ENCODE measurements at regions not wholly inside any gene's neighbourhood (a gene's known extent, or its start where the extent isn't known, plus 50 kb on each side); places are given as distances from the start of the nearest gene placed in this dataset.

DNA sequence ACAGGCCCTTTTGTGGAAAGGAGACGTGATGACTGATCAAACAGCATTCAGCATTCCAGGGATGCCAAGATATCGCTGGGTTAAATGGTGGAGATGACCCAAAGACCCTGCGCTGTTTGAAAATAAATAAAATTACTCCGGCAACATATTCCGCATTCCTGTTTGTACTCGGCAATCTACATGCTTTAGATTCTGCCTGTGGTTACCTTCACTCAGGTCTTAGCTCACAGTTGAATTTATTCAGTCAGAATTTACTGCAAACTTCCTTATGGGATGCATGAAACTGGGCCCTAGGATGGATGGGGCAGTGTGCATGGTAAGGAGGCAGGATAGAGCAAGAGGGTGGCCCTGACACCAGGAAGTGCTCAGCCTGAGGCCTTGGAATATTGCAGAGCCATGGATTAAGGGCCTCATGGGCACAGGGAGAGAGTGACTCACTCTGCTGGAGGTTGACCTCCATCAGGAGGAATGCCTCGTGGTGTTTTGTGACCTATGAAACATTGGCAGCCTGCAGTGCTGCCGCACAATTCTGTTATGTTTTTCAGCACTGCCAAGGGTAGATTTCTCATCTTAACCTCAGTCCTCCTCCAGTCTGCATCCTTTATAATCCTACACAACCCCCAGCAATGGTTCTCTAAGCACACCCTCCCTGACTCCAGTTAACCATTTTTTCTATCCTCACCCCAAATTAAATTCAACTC is 321.4 kb downstream of the IRS1 start:
- TF ChIP-seq, protein P1, sequence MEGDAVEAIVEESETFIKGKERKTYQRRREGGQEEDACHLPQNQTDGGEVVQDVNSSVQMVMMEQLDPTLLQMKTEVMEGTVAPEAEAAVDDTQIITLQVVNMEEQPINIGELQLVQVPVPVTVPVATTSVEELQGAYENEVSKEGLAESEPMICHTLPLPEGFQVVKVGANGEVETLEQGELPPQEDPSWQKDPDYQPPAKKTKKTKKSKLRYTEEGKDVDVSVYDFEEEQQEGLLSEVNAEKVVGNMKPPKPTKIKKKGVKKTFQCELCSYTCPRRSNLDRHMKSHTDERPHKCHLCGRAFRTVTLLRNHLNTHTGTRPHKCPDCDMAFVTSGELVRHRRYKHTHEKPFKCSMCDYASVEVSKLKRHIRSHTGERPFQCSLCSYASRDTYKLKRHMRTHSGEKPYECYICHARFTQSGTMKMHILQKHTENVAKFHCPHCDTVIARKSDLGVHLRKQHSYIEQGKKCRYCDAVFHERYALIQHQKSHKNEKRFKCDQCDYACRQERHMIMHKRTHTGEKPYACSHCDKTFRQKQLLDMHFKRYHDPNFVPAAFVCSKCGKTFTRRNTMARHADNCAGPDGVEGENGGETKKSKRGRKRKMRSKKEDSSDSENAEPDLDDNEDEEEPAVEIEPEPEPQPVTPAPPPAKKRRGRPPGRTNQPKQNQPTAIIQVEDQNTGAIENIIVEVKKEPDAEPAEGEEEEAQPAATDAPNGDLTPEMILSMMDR (IDR thresholded peaks at IDR 0.05; ENCODE audit: insufficient read depth, low read depth, low read length, missing control alignments) = no peak
- no peak overlapping the region for H3K4me3 ChIP-seq (ENCODE audit: low read depth, low read length)
- no peak for DNase-seq (ENCODE audit: low read depth)

DNA sequence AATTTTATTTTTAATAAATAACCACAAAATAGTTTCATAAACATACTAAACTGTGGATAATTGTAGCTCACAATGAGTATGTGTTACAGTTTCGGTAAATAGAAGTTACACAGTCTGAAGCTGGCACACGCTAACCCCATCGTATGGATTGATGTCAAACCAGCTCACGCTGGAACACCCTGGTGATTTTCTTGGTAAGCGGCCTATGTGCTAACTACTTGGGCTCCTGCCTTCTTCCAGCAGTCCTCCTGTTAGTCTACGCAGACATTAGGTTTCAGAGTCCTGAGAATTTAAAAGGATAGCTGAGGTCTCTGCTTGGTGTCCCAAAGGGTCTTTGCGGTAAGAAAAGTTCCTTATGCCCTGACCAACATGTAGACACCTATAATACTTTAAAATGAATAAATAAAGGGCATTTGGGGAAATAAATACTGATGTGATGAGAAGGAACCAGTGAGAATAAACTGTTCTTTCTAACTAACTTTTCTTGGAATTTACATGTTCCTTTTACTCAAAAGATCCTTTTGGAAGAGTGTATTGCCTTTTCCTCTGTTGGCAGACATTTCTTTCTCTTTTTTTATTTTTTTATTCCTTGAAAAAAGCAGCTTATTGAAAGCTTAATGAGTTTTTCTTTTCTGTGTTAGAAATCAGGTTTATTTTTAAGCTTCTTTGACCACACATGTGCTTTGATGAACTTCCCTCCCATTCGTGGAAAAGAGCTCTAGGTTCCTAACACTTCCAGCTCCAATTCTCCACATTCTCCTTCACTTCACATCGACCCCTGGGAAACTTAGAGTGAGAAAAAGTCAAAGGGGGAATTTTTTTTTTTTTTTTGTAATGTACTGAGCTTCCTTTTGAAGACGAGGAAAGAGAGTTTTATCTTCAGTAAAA is 322.2 kb downstream of the IRS1 start:
- TF ChIP-seq, protein P1 (IDR thresholded peaks at IDR 0.05; ENCODE audit: insufficient read depth, low read depth, low read length, missing control alignments) = no peak
- DNase-seq (ENCODE audit: low read depth) = no peak
- no peak overlapping the region for H3K4me3 ChIP-seq (ENCODE audit: low read depth, low read length)

DNA sequence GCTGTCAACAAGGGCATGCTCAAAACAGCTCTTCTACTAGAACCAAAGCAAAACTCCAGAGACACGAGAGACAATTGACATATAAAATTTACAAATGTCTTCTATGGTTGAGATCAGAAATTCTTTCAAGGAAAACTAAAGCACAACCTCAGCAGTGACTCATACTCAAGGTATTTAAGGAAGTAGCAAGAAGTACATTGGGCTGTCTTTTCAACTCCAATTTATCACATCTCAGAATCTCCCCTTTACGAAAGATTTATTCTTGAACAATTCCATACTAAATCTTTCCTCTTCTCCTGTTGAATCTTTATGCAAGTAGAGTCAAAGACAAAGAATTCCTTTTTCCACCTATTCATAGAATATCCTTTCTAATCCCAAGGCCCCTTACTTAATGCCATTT is 324.0 kb downstream of the IRS1 start:
- no peak for DNase-seq (ENCODE audit: low read depth)

DNA sequence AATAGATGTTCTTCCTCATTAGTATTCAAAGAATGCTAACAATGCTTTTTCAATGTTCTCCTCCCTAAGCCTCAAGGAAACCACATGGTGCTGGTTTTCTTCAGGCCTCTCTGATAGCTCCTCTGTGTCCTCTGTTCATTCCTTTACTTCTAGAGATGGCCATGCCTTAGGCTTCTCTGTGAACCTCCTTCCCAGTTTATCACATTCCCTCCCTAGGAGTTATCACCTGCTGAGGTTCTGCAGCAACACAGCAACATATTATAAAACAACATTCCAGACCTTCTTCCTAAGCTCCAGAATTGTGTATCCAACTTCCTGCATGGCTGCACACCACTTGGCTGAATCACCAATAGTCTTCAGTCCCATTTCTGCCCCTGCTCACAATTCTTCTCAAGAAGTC is 325.5 kb downstream of the IRS1 start:
- DNase-seq (ENCODE audit: low read depth) = no peak
- H3K4me3 ChIP-seq (ENCODE audit: low read depth, low read length) = no peak overlapping the region
- TF ChIP-seq, protein P1 (IDR thresholded peaks at IDR 0.05; ENCODE audit: insufficient read depth, low read depth, low read length, missing control alignments) = no peak

More for the DNA sequence above, 324.0 kb downstream of the IRS1 start:
- TF ChIP-seq, protein P1 (IDR thresholded peaks at IDR 0.05; ENCODE audit: insufficient read depth, low read depth, low read length, missing control alignments) = no peak
- H3K4me3 ChIP-seq (ENCODE audit: low read depth, low read length) = no peak overlapping the region

DNA sequence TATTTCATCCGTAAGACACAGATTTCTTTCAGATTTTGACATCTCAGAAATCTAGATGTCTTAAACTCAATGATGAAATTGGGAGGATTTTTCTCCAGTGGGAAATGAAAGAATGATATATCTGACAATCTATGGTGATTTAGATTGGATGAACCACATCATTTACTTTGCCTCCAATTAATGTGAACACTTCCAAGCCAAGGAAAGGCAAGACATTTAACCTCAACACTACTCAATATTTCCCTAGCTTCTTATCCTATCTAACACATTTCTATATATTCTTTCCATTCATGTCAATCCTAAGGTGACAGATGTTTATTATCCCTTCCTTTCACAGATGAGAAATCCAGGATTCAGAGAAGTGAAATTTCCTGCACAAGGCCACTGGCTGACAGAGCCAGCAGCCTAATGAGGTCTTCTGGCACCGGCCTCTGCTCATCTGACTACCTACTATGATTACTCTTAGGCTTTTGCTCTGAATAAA is 327.6 kb downstream of the IRS1 start:
- no peak for DNase-seq (ENCODE audit: low read depth)
- TF ChIP-seq, protein P1 (IDR thresholded peaks at IDR 0.05; ENCODE audit: insufficient read depth, low read depth, low read length, missing control alignments) = no peak

DNA sequence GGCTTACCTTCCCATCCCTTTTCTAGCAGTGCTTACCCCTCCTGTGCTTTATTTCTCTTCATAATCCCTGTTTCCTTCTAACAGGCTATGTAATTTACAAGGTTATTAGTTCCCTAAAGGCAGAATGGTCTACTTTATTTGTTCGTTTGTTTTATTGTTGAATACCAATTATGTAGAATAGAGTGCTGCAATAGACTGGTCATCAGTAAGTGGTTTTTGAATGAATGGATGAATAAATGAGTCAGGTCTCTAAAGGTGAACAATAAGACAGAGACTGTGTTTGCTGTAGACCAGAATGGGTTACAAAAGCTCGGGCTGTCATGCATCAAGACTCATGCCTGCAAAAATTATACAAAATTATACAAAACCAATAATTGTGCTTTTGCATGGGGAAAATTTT is 332.0 kb downstream of the IRS1 start:
- TF ChIP-seq, protein P1 (IDR thresholded peaks at IDR 0.05; ENCODE audit: insufficient read depth, low read depth, low read length, missing control alignments) = no peak
- no peak for DNase-seq (ENCODE audit: low read depth)
- H3K4me3 ChIP-seq (ENCODE audit: low read depth, low read length) = no peak overlapping the region

More for the DNA sequence above, 327.6 kb downstream of the IRS1 start:
- no peak overlapping the region for H3K4me3 ChIP-seq (ENCODE audit: low read depth, low read length)
